NB4 (cell line): ENCODE measurements at regions not wholly inside any gene's neighbourhood (a gene's known extent, or its start where the extent isn't known, plus 50 kb on each side); places are given as distances from the start of the nearest gene placed in this dataset.
A peak's percentile ranks its signal among the peaks of the same experiment; 100 is the strongest.

Source experiments
- DNase-seq: peaks from one replicate; pipeline ENCODE4 v3.0.0; 2010; ENCODE audit warnings: low read depth
- H3K4me3 ChIP-seq: one replicate; pipeline ENCODE4 v1.5.1; 2011; ENCODE audit warnings: mild to moderate bottlenecking, low read depth, low read length, moderate library complexity
- MYC ChIP-seq: IDR thresholded peaks from 2 replicates; pipeline ENCODE4 v1.6.1; 2011; ENCODE audit warnings: low read depth, low read length
- POLR2A ChIP-seq: IDR thresholded peaks from 2 replicates; pipeline ENCODE4 v1.6.1; 2011; ENCODE audit warnings: mild to moderate bottlenecking; ENCODE audit not compliant: insufficient read length; ENCODE audit errors: extremely low read depth
- TF ChIP-seq, protein P1 (sequence below): IDR thresholded peaks from 2 replicates; pipeline ENCODE4 v1.6.1; 2011; ENCODE audit warnings: low read depth, low read length
- TF ChIP-seq, protein P2 (sequence below): IDR thresholded peaks from one replicate; pipeline ENCODE4 v1.5.1; 2012; ENCODE audit warnings: low read depth, low read length

GRCh38 chr17:77422748-77423113 lies 282.0 kb downstream of the SEC14L1 start:
- DNase-seq: no peak
- H3K4me3 ChIP-seq: no peak overlapping the region
- no peak for TF ChIP-seq MYC
- TF ChIP-seq, protein P1, sequence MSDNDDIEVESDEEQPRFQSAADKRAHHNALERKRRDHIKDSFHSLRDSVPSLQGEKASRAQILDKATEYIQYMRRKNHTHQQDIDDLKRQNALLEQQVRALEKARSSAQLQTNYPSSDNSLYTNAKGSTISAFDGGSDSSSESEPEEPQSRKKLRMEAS: no peak
- no peak for TF ChIP-seq POLR2A
- TF ChIP-seq, protein P2, sequence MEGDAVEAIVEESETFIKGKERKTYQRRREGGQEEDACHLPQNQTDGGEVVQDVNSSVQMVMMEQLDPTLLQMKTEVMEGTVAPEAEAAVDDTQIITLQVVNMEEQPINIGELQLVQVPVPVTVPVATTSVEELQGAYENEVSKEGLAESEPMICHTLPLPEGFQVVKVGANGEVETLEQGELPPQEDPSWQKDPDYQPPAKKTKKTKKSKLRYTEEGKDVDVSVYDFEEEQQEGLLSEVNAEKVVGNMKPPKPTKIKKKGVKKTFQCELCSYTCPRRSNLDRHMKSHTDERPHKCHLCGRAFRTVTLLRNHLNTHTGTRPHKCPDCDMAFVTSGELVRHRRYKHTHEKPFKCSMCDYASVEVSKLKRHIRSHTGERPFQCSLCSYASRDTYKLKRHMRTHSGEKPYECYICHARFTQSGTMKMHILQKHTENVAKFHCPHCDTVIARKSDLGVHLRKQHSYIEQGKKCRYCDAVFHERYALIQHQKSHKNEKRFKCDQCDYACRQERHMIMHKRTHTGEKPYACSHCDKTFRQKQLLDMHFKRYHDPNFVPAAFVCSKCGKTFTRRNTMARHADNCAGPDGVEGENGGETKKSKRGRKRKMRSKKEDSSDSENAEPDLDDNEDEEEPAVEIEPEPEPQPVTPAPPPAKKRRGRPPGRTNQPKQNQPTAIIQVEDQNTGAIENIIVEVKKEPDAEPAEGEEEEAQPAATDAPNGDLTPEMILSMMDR: no peak

- H3K4me3 ChIP-seq: no peak overlapping the region
- TF ChIP-seq MYC: no peak
- TF ChIP-seq, protein P1: no peak
- TF ChIP-seq POLR2A: no peak
- TF ChIP-seq, protein P2: no peak
- no peak for DNase-seq
Observed at GRCh38 chr17:77423589-77424451, 283.1 kb downstream of the SEC14L1 start.

DNA sequence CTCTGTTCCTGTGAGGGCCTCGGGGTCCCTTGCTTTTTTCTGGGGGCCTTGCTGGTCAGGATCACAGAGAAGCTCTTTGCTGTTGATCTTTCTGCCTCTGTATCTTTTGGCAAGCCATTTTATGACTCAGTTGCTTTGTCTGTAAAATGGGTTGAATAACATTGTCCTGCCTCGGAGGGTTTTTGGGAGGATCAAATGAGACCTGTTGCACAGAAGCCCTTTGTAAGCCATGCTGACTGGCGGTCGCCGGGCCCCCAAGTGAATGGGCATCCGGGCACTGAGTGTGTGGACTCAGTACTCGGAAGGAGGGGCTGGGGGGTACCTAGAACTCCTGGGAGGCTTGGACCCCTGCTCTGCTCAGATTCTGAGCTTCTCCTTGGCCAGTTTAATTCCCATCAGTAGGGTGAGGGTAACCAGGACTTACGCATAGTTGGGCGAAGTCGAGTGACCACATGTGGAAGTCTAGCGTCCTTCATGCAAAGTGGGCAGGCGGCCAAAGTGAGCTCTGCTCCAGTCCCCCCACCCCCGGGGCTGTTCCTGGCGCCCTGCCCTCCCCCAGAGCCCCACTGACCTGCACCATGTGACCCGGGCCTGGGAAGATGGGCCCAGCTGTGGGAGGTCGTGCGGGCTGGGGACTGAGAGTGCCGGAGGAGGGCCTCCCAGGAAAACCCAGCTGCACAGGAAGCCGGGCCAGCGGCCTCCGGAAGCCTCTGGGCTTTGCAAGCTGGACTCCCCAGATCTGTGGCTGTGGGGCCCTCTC lies 284.0 kb downstream of the SEC14L1 start:
- no peak overlapping the region for H3K4me3 ChIP-seq
- DNase-seq: peak; percentile 59
- TF ChIP-seq MYC (no peak), POLR2A (no peak)
- TF ChIP-seq, protein P1: no peak; the same call in 1 of the 2 replicates
- TF ChIP-seq, protein P2: no peak

- H3K4me3 ChIP-seq: no peak overlapping the region
- TF ChIP-seq MYC (no peak), POLR2A (no peak)
- TF ChIP-seq, protein P1: no peak
- TF ChIP-seq, protein P2: no peak
Observed at GRCh38 chr17:77425348-77425747, 284.6 kb downstream of the SEC14L1 start.

DNA sequence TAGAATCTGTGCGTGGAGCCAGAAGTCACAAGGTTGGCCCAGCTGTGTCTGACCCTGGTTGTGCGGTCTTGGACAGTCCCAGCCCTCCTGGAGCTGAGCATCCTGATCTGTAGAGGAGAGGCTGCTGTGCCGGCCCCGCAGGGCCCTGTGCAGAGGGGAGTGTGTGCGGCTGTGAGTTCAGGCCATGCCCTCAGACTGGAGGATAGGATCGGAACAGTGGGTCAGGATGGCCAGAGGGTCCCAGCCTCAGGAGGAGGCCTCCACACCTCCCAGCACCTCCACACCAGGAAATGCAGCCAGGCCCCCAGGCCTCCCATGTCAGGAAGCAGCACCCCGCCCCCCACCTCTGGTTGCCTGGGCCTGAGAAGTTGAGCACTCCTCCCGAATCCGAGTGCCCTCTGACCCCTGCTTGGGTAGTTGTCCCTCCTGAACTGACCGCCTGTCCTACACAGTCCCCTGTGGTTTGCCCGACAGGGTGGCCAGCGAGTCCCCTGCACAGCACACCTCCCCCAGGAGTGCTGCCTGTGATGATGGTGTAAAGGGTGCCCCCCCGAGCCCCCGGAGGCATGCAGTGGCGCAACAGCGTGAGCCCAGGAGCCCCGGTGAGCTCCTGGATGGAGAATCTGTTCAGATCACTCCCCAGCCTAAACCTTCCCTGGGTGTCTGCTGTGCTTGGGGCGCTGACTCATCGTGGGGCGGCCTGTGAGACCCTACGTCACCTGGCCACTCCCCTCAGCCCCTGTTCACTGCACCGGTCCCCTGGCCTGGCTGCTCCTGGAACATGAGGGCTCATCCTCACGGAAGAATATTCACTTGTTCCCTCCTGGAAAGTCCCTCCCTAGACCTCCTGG lies 285.2 kb downstream of the SEC14L1 start:
- peak; percentile 35 for DNase-seq
- H3K4me3 ChIP-seq: no peak overlapping the region
- TF ChIP-seq, protein P1: no peak
- TF ChIP-seq, protein P2: no peak
- TF ChIP-seq POLR2A (no peak), MYC (no peak)

More at GRCh38 chr17:77425348-77425747, 284.6 kb downstream of the SEC14L1 start:
- DNase-seq: no peak
